ENCODE measurements at regions not wholly inside any gene's neighbourhood (a gene's known extent, or its start where the extent isn't known, plus 50 kb on each side); places are given as distances from the start of the nearest gene placed in this dataset.

DNA sequence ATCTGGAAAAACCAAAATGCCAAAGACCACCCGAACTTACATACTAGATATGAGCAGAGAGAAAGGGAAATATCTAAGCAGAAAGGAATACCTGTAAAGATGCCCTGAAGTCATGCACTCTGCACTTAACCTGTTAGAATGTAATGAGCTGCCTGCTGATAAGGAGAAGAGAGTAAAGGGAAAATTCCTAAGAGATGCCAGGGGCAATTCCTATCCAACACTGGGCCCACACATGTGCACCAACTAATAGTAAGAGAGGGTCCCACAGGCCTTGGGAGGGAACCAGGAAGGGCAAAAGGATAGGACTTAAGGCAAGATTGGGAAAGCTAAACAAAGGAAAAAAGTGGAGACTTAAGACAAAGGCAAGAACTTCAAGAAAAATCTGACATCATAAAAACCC is 189.5 kb downstream of the NSUN3 start:
- intact Hi-C loops (cut with DNase I), result no loop called here
- DNase-seq, result no peak
- ATAC-seq (ENCODE audit: poor library complexity), result no peak

GRCh38 chr3:94256888-94257813 is 194.3 kb downstream of the NSUN3 start:
- DNase-seq, result no peak
- ATAC-seq (ENCODE audit: poor library complexity), result no peak
- intact Hi-C loops (cut with DNase I), result no loop called here

DNA sequence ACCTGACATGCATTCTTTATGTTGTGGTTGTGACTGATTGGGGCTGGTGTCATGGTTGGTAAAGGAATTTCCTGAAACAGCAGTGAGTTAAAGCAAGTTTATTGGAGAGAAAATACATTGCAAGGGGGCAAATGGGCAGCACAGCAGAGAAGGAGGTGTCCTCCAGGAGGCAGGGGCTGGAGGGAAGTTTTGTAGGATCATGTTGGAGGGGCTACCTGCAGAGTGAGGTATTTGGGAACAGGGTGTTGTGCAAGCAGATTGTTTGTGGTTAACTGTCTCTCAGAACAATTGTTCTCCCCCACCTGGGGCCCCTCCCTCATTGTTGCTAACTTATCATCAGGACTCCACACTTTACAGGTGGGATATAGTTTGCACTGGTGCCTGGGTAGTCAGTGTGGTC is 196.0 kb downstream of the NSUN3 start:
- intact Hi-C loops (cut with DNase I), result no loop called here
- ATAC-seq (ENCODE audit: poor library complexity), result no peak
- DNase-seq, result no peak

DNA sequence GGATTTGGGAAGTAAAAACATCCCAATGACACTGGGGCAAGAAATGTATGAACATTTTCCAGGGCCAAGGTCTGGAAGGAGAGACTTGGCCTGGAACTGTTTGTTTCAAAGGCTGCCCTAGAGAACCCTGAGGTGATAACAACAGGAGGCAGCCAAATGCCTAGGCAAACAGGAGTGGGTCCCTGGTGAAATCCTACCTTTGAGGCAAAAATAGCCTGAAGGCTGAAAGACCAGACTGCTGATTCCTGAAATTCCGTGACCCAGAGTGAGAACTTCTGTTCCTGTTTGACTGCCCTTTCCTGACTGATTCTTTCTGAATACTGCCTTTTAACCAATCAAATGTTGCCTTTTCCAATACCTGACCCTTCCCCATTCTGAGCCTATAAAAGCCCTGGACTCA is 196.4 kb downstream of the NSUN3 start:
- ATAC-seq (ENCODE audit: poor library complexity), result no peak
- DNase-seq, result no peak
- intact Hi-C loops (cut with DNase I), result no loop called here

DNA sequence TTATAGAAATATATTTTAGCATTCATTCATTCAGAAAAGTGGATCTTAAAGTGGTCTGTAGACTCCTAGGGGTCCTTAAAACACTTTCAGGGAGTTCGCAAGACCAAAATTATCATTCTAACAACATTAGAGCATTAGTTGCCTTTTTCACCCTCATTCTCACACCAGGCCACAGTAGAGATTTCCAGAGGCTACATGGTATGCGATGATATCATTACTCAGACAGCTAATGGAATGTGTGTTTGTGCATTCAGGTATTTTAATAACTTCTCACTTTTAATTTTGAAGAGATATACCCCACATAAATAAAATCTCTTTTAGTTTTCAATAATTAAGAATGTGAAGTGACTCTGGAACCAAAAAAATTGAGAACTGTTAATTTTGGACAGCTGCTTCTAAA is 206.9 kb downstream of the NSUN3 start:
- DNase-seq (no peak), ATAC-seq (ENCODE audit: poor library complexity) (no peak)
- intact Hi-C loops (cut with DNase I), result no loop called here

GRCh38 chr3:94272016-94272415 is 209.2 kb downstream of the NSUN3 start:
- DNase-seq (no peak), ATAC-seq (ENCODE audit: poor library complexity) (no peak)
- intact Hi-C loops (cut with DNase I), result no loop called here

DNA sequence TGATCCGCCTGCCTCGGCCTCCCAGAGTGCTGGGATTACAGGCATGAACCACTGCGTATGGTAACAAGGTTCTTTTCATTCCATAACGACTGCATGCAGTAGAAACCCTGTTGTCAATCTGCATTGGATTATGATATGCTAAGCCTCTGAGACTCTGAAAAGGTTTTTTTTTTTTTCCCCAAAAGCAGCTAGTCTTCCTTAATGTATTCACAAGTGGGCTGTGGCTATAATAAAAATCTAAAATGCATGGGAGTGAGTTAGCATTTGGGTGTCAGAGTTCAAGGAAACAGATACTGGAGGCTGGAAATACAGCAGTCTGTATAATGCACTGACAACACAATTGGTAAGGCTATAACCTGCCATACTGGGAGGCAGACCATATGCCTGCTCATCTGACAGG is 218.1 kb downstream of the NSUN3 start:
- no peak for DNase-seq
- no peak for ATAC-seq (ENCODE audit: poor library complexity)

DNA sequence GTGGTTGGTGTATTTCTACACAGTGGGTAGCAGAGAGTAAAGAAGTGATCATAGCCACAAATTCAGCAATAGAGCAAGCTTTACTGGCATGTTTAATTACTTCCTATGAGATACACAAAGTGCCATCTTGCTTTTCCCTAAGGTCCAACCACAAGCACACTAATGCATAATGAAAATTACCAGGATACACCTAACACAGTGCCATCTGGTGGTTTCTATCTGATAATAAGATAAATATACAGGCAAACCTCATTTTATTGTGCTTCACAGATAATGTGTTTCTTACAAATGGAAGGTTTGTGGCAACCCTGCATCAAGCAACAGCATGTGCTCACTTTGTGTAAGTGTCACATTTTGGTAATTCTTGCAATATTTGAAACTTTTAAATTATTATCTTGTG is 223.0 kb downstream of the NSUN3 start:
- no peak for DNase-seq
- no peak for ATAC-seq (ENCODE audit: poor library complexity)
- intact Hi-C loops (cut with DNase I), result no loop called here

More for the DNA sequence above, 218.1 kb downstream of the NSUN3 start:
- intact Hi-C loops (cut with DNase I), result no loop called here

DNA sequence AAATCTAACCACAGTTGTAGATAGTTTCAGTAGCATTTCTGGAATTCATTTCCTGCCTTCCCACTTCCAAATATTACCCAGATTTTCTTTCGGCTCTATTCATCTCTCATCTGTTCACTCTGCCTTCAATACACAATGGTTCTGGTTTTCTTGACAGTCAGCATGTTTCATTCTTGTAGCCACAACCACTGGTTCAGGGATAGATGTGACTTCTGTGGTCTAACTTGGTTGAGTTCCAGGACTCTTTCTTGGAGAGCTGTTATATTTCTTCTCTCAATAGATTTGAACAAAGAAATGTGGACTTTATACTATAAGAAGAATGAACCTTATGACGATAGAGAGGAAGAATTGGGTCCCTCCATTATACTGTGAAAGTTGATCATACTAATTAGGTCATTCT is 228.8 kb downstream of the NSUN3 start:
- ATAC-seq (ENCODE audit: poor library complexity) (no peak), DNase-seq (no peak)
- intact Hi-C loops (cut with DNase I), result no loop called here

- intact Hi-C loops (cut with DNase I), result no loop called here
- ATAC-seq (ENCODE audit: poor library complexity) (no peak), DNase-seq (no peak)
Measured at GRCh38 chr3:94292151-94292550, 229.3 kb downstream of the NSUN3 start.

GRCh38 chr3:94293793-94294195 is 230.9 kb downstream of the NSUN3 start:
- intact Hi-C loops (cut with DNase I), result no loop called here
- DNase-seq (no peak), ATAC-seq (ENCODE audit: poor library complexity) (no peak)

- ATAC-seq (ENCODE audit: poor library complexity) (no peak), DNase-seq (no peak)
- intact Hi-C loops (cut with DNase I), result no loop called here
Measured at GRCh38 chr3:94294806-94295205, 231.9 kb downstream of the NSUN3 start.

DNA sequence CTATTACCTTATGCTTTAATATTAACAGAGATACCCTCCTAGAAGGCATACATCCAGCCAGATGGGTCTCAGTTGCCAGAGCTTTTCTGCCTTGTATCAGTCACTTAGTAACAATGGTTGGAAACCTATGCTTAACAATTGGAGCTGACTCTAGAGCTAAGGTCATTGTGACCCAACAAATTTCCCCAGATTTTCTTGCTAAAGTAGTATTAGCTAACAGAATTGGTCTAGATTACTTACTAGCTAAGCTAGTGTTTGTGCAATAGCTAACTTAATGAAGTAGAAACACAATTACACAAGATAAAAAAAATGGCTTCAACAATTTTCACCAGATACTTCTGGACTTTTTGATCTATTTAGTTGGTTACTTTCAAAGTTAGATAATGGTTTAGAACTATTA is 236.9 kb downstream of the NSUN3 start:
- no peak for DNase-seq
- intact Hi-C loops (cut with DNase I), result no loop called here
- ATAC-seq (ENCODE audit: poor library complexity), result no peak

DNA sequence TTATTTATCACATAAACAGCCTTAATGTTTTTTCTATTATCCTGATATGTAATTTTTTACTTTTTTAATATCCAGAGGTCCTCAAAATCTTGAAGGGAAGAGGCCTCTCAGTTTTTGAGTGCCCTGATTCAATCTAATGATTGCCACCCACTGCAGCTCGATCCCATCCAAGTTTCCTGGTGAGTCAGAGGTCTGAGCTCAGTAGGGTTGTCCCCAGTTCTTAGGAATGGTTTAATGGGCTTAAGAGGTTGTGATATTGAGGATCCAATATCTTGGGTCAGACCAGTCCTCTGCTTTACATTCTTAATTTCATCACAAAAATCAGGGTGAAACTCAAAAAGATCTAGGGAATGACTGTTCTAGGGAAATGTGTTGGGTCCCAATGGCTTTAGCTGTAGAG is 238.5 kb downstream of the NSUN3 start:
- intact Hi-C loops (cut with DNase I), result no loop called here
- ATAC-seq (ENCODE audit: poor library complexity) (no peak), DNase-seq (no peak)

- ATAC-seq (ENCODE audit: poor library complexity) (no peak), DNase-seq (no peak)
- intact Hi-C loops (cut with DNase I), result no loop called here
Measured at GRCh38 chr3:94303266-94303665, 240.4 kb downstream of the NSUN3 start.

DNA sequence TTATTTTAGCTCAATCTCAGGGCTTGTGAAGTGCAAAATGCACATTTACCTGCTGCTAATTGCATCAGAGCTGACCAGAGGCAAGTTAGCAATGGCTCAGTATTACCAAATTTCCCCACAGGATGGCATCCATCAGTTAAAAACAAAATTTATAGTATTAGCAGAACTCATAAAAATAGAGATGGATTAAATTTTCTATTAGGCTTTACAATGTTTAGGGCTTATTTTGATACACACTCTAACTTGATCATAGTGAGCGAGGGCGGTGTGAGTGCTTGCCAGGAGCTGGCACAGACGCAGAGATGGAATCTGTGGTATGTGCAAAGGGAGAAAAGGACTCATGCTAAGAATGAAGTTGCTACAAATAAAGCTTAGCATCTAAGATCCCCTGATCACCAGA is 241.0 kb downstream of the NSUN3 start:
- peak; percentile 92 for ATAC-seq (ENCODE audit: poor library complexity)
- intact Hi-C loops (cut with DNase I), result no loop called here
- peak; percentile 58 for DNase-seq

DNA sequence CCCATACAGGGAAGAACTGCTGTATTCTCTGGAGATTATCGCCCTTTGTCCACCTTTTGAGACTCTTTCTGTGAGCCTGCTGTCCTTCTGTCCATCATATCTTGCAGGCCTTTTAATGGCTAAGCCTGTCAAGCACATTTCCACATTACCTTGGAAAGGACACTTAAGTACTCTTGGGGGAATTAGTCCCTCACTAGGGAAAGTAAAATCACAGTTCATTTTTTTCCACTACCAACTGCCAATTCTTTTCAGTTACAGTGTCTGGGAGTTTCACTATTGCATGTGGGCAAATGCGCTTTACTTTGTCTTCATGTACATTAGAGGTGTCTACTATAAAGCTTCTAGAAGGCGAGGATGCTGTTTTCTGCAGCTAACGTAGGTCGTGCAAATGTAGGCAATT is 242.1 kb downstream of the NSUN3 start:
- intact Hi-C loops (cut with DNase I), result no loop called here
- peak; percentile 60 for ATAC-seq (ENCODE audit: poor library complexity)
- no peak for DNase-seq

DNA sequence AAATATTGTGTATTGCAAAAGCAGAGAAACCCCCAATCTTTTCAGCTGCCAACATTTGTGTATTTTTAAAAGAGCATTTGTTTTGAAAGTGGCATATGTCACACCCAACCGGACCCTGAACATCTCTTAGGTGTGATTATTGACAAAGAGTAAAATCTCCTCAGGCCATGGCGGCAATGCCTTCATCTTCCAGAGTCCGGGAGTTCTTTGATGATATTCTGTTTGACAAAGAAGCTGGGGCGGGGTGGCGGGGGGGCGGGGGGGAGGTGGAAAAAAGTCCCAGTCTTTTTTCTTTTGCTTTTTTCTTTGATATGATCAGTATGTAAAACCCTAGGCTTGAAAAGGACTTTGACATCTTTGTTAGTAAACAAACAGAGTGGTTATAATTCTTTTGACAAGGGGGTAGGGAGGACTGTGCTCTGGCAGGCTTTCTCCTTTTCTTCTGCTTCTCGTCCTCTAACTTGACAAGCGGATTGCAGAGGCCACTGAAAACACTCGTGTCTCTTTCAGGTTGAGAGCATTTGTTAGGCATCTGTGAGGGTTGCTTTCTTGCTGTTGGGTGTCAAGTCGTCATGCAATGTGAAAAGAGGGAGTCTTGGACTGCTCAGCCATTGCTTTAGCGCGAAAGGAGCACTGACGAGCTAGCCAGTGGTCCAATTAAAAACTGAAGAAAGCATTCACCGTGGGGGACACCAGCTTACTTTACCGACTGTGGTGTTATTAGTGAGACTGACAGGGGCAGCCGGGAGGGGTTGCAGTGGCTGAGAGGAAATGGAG is 243.2 kb downstream of the NSUN3 start:
- no peak for DNase-seq
- intact Hi-C loops (cut with DNase I), result no loop called here
- ATAC-seq (ENCODE audit: poor library complexity), result no peak

GRCh38 chr3:94307588-94307987 is 244.7 kb downstream of the NSUN3 start:
- ATAC-seq (ENCODE audit: poor library complexity), result no peak
- intact Hi-C loops (cut with DNase I), result no loop called here
- DNase-seq, result no peak

DNA sequence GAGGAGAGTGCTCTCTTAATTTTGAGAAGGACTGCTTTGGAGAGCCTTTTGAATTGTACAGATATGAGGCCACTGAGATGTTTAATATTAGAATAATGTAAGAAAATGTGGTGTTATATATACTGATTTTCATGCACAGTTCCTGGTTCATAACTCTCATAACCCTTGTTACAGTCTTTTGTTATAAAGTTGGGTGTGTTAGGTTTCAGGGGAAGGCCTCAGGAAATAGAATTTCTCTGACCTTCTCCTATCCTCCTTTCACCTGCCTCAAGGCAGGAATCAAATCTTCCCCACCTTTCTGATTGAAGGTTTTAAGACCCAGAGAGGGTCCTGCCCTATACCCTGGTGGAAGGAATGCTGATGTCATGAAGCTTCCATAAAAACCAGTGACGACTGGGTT is 245.9 kb downstream of the NSUN3 start:
- no peak for ATAC-seq (ENCODE audit: poor library complexity)
- DNase-seq, result no peak
- intact Hi-C loops (cut with DNase I), result no loop called here
